GM18861 (cell line): ENCODE measurements at regions not wholly inside any gene's neighbourhood (a gene's known extent, or its start where the extent isn't known, plus 50 kb on each side); places are given as distances from the start of the nearest gene placed in this dataset.

Source experiments
- ATAC-seq: cut with Tn5 transposase; IDR thresholded peaks from one replicate; pipeline ENCODE4 v1.9.1; 2021; ENCODE audit not compliant: unreplicated experiment

- peak; percentile 88 for ATAC-seq
Measured at GRCh38 chr6:91464201-91464600, 877.3 kb upstream of the MAP3K7 start.

GRCh38 chr6:91462241-91462640 is 875.4 kb upstream of the MAP3K7 start:
- no peak for ATAC-seq

- ATAC-seq, result no peak
Measured at GRCh38 chr6:91453224-91453878, 866.5 kb upstream of the MAP3K7 start.

GRCh38 chr6:91449539-91449938 is 862.7 kb upstream of the MAP3K7 start:
- no peak for ATAC-seq

- no peak for ATAC-seq
Measured at GRCh38 chr6:91447530-91448254, 860.8 kb upstream of the MAP3K7 start.

- no peak for ATAC-seq
Measured at GRCh38 chr6:91447081-91447480, 860.2 kb upstream of the MAP3K7 start.

- ATAC-seq, result no peak
Measured at GRCh38 chr6:91443405-91443804, 856.5 kb upstream of the MAP3K7 start.

- no peak for ATAC-seq
Measured at GRCh38 chr6:91442342-91442741, 855.5 kb upstream of the MAP3K7 start.

- ATAC-seq, result no peak
Measured at GRCh38 chr6:91438570-91438969, 851.7 kb upstream of the MAP3K7 start.

GRCh38 chr6:91437315-91437729 is 850.5 kb upstream of the MAP3K7 start:
- no peak for ATAC-seq

GRCh38 chr6:91436448-91436847 is 849.6 kb upstream of the MAP3K7 start:
- no peak for ATAC-seq

GRCh38 chr6:91435630-91436029 is 848.8 kb upstream of the MAP3K7 start:
- ATAC-seq, result no peak

- no peak for ATAC-seq
Measured at GRCh38 chr6:91434576-91434975, 847.7 kb upstream of the MAP3K7 start.

- no peak for ATAC-seq
Measured at GRCh38 chr6:91433660-91434534, 847.0 kb upstream of the MAP3K7 start.

- no peak for ATAC-seq
Measured at GRCh38 chr6:91428953-91429560, 842.2 kb upstream of the MAP3K7 start.

- no peak for ATAC-seq
Measured at GRCh38 chr6:91428296-91428695, 841.4 kb upstream of the MAP3K7 start.

- no peak for ATAC-seq
Measured at GRCh38 chr6:91420243-91420642, 833.4 kb upstream of the MAP3K7 start.

- ATAC-seq, result no peak
Measured at GRCh38 chr6:91415031-91415605, 828.2 kb upstream of the MAP3K7 start.

- no peak for ATAC-seq
Measured at GRCh38 chr6:91412532-91412931, 825.7 kb upstream of the MAP3K7 start.

- no peak for ATAC-seq
Measured at GRCh38 chr6:91407706-91408105, 820.8 kb upstream of the MAP3K7 start.

- no peak for ATAC-seq
Measured at GRCh38 chr6:91392951-91393350, 806.1 kb upstream of the MAP3K7 start.
